Stimulated activated CD8-positive, alpha-beta memory T cell treated with anti-CD3 and anti-CD28 coated beads, Interleukin-12 subunit alpha, Interleukin-12 subunit beta, amount 100 ng/mL, for 24 hours (primary cell): ENCODE measurements at regions not wholly inside any gene's neighbourhood (a gene's known extent, or its start where the extent isn't known, plus 50 kb on each side); places are given as distances from the start of the nearest gene placed in this dataset.

Experiments used
- DNase-seq: peaks from one replicate; pipeline ENCODE4 v3.0.0-alpha.2; 2020; ENCODE audit errors: extremely low read depth

DNA sequence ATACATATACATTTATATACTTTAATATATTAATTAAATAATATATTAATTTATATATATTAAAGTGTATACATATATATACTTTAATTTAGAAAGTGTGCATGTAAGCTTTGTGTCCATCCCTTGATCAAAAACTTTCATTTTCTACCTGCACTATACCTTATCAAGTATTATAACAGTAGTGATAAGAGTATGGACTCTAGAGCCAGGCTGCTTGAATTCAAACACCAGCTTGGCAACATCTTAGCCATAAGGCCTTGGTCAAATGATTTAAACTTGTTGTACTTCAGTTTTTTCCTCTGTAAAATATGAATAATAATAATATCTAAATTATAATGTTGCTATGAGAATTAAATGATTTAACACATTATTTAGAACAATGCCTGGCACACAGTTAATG lies 327.6 kb upstream of the NECTIN3 start:
- DNase-seq, result no peak

DNA sequence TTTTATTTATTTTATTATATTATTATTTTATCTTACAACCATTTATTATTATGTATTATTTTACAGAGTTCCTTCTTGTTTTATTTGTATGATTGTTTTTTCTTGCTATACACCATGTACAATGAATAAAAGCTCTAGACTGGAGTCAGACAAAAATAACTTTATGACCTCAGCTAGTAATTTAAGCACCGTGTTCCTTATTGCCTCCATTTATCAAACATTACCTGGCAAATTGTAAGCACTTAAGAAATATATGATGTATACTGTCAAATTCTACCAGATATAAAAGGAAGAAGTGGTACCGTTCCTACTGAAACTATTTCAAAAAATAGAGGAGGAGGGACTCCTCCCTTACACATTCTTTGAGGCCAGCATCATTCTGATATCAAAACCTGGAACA lies 326.9 kb upstream of the NECTIN3 start:
- no peak for DNase-seq

DNA sequence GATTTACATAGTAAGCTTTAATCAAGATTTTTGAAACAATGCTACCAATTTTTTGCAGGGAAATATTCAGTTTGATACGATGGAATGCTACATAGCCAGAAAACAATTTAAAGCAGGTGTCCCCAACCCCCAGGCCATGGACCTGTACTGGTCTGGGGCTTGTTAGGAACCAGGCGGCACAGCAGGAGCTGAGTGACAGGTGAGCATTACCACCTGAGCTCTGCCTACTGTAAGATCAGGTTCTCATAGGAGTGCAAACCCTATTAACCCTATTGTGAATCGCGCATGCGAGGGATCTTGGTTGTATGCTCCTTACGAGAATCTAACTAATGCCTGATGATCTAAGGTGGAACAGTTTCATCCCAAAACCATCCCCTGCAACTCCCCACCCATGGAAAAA lies 322.6 kb upstream of the NECTIN3 start:
- no peak for DNase-seq

DNA sequence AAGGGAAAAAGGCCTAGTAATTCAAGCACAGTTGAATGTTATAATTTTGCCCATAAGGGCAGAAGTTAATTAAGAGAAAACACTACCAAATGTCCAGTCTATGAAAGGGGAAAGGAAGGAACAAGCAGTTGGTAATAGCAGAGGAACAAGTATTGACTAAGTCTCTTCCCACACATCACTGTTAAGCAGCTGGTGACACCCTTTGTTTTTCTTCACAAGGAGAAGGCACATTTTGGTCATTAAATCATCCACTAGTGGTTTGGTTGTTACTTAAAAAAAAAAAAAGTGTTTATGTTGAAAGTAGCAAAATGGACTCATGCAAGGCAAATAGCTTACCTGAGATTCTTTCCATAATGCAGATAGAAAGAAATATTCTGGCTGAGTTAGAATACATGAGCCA lies 321.4 kb upstream of the NECTIN3 start:
- DNase-seq, result no peak

DNA sequence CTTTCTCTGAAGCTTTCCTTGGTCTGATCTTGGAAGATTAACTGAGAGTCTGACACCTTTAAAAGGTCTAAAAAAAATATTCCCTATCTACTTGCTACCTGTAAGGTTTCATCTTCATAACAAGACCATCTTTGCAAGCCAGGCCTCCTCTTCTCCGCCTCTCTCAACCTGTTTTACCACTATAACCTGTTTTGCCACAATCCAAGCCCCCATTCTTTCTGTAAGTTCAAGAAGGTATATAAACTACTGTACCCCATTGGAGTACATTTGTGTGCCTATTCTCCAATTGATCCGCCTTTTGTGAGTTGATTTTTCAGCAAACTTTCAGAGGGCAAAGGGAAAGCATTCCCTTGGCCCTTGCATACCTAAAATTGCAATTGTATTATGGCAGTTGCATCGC lies 319.3 kb upstream of the NECTIN3 start:
- no peak for DNase-seq

DNA sequence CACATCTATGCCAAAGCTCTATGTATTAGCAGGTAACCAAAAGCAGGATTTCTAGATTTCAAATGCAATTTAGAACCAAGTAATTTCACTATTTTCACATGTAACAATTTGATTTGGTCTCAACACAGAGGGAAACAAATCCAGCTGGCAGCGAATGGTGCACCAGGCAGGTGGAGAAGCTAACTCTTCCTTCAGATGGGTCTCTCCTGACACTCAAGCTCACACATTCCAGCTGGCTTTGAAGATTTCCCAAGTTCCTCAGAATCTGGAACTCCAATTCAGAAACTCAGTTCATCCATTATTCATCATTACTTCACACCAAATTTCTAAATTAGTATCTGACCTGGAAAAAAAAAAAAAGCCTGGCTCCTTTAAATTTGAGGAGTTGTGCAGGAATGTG lies 318.1 kb upstream of the NECTIN3 start:
- DNase-seq, result no peak

DNA sequence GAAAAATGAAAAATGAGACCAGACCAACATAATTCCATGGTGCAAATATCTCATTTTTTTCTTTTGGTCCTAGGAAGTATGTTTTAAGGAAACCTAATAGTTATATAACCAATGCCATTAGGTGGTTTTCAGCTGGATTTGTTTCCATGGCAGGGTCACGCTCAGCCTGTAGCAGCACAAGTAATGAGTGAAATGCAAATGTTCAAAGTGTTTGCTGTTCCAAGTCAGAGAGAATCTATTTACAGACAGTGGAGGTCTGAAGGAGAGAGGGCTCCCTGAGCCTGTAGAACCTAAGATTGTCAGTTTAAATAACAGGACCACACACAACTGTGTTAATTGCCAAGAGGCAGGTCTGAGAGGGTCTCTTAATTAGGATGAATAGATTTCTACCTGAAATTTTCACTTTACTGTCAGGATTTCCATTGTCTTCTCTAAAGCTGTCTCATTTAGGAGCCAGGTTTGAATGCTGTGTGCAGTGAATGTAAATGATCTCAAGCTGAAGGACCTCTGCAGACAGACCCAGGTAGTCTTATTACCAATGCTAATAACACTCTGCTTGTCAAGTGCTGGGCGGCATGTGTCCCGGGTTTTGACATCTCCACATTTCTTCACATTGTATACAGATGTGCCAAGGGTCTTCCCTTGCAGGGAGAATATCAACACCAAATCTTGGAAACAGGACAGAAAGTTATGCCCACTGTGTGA lies 317.3 kb upstream of the NECTIN3 start:
- DNase-seq, result no peak

DNA sequence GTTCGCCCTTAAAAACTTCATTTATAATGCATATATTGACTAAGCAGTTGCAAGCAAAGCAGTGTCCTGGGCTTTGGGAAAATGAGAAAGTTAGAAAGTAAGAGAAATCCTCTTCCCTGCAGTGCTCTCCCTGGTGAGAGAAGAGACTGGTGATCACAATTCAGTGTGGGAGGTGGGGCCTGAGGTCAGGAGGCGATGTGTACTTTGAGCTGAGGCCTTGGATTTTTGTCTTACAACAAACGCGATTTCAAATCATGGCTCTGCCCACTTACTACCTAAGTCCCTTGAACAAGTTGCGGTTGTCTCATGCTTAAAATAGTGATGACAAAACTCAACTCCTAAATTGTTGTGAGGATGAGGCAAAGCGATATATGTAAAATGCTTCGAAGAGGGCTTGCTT lies 316.3 kb upstream of the NECTIN3 start:
- DNase-seq, result no peak

DNA sequence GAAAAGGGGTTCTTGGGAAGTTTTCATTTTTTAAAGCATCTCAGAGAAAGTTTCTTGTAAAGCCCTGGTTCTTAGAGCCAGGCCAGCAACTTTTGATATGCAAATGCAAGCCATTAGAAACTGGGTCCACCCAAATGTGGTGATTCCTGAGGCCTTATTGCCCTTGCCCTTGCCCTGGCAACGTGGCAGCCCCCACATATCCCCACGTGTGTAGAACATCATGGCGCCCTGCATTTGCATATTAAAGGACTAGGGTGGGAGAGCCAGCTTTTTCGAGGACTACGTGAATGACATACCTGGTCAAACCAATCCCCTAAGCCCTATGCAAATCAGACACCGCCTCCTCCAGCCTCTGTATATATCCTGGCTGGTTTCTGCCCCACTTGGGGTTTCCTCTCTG lies 314.9 kb upstream of the NECTIN3 start:
- no peak for DNase-seq

DNA sequence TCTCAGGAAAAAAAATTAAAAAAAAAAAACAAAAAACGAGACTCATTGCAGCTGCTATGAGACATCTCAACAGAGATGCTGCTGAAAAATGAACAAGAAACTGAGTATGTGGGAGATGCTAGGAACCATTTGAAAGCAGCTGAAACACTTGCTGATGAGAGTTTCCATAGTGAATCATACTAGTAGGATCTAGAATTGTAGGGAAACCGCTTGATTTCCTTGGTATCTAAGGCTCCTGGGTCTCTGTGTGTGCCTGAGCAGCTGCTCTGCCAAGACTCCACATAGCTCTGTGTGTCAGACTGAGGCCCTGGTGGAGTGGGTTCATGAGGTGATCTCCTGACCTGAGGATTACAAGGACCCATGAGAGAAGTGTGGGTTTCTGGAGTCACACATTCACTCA lies 313.4 kb upstream of the NECTIN3 start:
- DNase-seq, result no peak

DNA sequence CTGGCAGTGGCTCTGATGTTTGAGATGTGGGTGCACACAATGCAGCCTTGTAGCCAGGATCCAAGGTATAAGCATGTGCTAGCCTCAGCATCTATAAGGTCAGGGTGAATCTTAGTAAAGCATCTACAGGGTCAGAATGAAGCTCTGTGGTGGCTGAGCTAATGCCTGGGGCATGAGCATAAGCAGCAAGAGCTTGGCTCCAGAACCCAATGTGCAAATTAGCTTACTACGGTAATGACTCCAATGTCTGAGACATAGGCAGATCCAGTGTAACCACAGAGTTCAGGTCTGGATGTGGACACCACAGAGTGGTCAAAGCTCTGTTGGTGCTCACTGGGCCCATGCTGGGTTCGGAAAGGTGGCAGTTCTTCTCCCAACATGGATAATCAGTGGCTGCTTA lies 304.5 kb upstream of the NECTIN3 start:
- DNase-seq, result no peak

DNA sequence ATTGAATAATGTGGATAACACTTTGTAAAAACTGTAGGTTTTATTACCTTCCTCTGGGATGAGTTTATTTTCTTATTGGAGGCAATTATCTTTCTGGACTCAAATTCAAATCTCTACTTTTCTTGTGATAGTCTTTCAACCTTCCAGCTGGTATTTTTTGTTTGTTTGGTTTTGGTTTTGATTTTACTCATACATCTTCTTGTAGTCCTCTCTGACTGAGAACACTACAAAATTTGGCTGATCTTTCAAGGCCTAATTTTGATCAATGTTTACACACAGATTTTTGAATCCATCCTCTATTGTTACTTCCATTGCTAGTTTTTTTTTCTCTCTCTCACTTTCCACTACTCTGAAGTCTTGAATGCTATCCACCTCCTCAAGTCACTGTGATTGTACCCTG lies 303.8 kb upstream of the NECTIN3 start:
- no peak for DNase-seq

DNA sequence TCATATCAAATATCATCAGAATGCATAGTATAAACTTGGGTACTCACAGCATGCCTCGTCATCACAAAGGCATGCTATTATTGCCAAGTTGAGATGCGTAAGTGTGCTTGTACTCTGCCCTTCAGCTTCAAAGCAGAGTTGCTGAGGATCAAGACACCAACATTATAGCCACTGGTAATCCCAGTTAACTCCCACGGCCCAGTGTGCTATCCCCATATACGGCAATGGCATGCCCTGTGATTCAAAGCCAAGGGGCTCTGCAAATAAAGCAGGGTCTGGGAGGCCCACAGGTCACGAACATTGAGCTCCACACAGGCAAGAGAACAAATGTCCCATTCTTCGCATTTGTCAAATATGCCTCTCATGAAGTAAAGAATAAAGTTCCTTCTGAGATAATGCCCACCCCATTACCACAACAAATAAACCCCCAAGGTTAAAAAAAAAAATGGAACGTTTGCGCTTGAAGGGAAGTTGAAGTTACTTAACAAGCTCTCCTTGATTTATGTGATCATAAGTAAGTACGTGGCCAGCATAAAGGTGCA lies 298.1 kb upstream of the NECTIN3 start:
- no peak for DNase-seq

DNA sequence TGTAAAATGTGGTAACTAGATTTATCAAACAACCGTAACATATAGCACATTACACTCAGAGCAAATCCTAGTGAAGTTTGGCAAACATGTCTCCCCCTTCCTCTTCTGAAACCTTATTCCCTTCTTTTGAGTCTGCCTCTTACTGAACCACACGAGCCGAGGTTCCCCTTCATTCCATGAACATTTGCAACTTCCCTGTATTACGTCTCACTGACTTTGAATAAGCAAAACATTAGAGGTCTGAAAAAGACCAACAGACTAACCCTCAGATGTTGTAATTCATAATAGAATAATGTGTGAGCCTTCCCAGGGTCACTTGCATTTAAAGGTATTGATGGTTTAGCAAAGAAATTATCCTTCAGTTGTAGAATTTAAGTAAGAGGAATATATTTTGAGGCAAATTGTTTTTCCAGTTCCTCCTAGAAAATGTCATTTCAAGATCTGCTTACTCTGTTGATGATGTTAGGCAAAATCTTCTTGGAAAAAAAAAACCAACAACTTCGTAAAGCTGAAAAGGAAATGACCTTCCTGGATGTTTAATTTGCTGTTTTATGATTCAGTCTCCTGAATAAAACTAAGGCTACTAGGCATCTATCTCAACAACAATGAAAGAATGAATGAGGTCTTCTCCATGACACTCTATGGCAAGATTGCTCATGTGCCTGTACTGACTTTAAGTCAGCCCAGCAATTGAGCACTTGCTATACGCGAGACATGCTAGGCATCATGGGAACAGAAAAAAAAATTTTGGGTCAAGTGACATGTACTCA lies 296.9 kb upstream of the NECTIN3 start:
- DNase-seq, result no peak

DNA sequence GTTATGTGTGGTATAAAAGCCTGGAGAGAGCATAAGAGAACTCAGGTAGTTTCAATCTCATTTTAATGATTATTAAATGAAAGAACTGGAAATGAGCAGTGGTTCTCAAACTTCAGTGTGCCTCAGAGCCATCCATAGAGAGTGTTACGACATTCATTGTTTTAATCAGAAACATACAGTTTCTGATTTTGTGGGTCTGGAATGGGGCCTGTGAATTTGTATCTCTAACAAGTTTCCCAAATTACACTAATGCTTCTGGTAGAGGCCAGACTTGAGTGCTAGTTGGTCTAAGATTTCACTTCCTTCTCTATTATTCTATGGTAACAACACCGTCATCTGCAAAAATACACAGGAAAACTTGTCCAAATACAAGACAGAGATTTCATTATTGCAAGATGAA lies 292.0 kb upstream of the NECTIN3 start:
- no peak for DNase-seq

DNA sequence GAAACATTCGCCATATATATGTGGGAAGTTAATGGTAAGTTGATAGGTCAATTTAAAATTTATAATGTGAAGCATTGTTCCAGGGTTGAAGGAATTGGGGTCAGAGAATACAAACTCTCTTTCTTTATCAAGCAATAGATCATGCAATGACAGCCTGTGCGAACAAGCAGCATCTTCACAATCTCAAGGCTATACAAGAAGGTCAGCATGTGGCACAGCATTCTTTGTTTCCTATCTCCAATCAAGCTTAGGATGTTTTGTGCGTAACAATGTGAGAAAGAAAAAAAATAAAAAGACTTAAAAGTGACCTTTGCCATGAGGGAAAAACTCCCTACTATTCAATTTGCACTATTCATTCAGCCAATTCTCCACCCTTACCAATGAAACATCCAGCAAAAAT lies 288.1 kb upstream of the NECTIN3 start:
- DNase-seq, result no peak

DNA sequence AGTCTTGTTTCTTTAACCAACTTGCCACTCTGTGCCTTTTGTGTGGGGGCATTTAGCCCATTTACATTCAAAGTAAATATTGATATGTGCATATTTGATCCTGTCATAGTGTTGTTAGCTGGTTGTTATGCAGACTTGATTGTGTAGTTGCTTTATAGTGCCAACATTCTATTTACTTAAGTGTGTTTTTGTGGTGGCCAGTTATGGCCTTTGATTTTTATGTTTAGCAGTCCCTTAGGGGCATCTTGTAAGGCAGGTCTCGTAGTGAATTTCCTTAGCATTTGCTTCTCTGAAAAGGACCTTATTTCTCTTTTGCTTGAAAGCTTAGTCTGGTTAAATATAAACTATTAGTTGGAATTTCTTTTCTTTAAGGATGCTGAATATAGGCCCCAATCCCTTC lies 282.8 kb upstream of the NECTIN3 start:
- no peak for DNase-seq

DNA sequence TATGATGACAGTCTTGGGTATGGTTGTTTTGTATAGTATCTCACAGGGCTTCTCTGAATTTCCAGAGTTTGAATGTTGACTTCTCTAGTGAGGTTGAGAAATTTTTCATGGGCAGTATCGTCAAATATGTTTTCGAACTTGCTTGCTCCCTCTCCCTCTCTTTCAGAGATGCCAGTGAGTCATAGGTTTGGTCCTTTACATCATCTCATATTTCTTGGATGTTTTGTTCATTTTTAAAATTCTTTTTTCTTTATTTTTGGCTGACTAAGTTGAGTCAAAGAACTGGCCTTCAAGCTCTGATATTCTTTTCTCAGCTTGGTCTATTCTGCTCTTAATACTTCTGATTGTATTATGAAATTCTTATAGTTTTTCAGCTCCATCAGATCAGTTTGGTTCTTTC lies 282.3 kb upstream of the NECTIN3 start:
- no peak for DNase-seq

DNA sequence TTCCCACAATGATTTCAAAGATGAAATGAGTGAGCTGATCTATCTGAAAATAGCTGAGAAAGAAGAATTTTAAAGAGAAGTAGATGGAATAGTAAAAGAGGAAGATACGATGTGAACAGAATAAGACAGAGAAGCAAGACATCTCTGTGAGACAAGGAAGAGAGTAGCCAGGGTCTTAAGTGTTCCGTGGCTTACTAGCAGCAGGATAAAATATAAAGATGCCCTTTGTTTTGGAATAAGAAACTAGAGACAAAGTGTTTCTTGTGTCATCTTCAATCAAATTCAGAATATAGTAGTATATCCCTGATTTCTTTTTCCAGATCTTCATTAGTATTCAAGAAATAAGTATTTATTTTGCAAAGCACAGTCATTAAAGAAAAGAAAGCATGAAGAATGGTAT lies 281.0 kb upstream of the NECTIN3 start:
- DNase-seq, result no peak

DNA sequence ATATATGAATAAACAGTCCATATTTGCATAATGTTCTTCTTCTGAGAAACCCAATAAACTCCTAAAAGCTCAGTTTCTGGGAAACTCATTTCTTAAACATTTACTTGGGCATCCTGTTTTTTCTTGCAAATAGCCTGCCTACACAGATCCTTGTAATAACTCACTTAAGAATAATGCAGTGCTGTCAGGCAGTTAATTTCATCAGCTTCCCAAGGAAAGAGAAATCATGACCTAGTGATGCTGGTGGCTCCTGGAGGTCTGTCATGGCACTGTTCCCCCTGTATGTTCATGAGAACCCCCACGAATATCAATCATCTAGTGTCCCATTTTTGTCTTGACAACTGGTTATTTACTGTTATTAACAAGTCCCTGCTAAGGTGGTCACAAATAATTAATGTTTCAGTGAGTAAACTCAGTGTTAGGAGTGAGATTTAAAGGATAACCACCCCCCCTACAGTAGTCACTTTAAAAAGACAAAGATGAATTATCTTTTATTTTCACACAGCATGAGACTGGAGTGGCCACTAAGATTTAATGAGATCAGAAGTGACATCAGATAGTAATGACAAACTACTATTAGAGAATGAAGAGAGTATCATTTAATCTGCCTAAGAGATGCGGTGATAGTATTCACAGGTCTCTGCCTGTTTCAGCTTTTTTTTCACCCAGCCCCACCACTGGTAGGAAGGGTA lies 279.5 kb upstream of the NECTIN3 start:
- no peak for DNase-seq

DNA sequence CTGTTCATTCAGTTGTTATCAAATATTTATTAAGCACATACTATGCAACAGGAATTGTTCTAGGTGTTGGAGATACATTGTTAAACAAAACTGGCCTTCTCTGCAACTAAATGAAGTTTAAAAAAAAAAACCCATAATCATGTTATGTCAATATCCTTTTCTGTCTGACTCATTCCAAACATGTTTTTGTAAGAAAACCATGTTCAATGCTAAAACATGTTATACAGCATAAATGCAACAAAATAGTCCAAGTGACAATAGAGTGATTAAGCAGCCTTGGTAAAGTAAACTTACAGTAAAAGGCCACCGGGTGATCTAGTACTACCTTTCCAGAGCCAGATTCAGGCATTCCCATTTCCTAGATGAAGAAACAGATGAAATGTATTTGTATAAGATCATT lies 278.0 kb upstream of the NECTIN3 start:
- DNase-seq, result no peak

DNA sequence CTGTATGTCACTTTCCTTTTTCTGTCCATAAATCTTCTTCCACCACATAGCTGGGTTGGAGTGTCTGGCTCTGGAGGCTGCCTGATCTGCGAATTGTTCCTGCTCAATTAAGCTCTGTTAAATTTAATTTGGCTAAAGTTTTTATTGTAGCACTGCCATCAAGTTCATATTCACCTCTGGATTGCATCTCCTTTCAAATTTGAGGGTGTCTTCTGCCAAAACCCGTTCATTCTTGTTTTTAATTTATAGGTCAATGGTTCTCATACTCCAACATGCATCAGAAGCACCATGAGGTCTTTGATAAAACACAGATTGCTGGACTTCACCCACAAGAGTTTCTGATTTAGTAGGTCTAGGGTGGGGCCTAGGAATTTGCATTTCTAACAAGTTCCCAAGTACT lies 276.5 kb upstream of the NECTIN3 start:
- no peak for DNase-seq

DNA sequence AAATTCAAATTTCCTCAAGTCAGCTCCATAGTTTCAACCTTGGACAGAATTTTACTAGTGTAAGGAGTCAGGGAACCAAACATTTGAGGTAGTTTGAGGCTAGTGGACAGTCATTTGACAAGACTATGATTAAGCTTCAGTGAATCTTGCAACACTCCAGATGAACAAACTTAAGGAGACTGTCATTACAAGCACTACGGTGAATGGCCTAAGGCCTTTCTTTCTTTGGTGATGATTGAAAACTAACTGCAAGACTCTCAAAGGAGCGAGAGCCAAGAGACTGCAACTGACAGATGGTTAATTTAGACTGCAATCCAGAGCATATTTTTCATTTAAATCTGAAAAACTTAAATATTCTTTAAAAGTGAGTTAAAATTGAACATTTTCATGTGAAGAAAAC lies 272.3 kb upstream of the NECTIN3 start:
- DNase-seq, result no peak
